Thyroid gland (tissue), 4 donors: ENCODE measurements at regions not wholly inside any gene's neighbourhood (a gene's known extent, or its start where the extent isn't known, plus 50 kb on each side); places are given as distances from the start of the nearest gene placed in this dataset.

ENCODE experiments used
- CTCF ChIP-seq, 6 experiments: fragments of 200-600 bp in 3 of 6; fragments of 450-650 bp in 3 of 6; sonication (generic) in 3 of 6; IDR thresholded peaks; one replicate each; pipeline ENCODE4 v1.5.1; 2016 to 2019; ENCODE audit warnings: antibody characterized with exemption in 6 of 6, mild to moderate bottlenecking in 2 of 6, inconsistent platforms in 1 of 6, moderate library complexity in 1 of 6
- POLR2A ChIP-seq, 2 donors: fragments of 450-650 bp; IDR thresholded peaks; one replicate each; pipeline ENCODE4 v1.6.1; 2017; ENCODE audit warnings: antibody characterized with exemption in 2 of 2, mild to moderate bottlenecking in 2 of 2, moderate library complexity in 1 of 2

- TF ChIP-seq CTCF (IDR thresholded peaks at IDR 0.05), result no peak
- no peak for TF ChIP-seq POLR2A (IDR thresholded peaks at IDR 0.05)
Observed at GRCh38 chr21:25314247-25314646, 293.0 kb downstream of the MRPL39 start.
